Ureter (tissue), 1 donor: ENCODE measurements at regions not wholly inside any gene's neighbourhood (a gene's known extent, or its start where the extent isn't known, plus 50 kb on each side); places are given as distances from the start of the nearest gene placed in this dataset.

Source experiments
- DNase-seq: peaks from one replicate; pipeline ENCODE4 v3.0.0-alpha.2; 2020; ENCODE audit warnings: low spot score
- donor health status: DM: yes; HTN: yes; CAD: no.

DNA sequence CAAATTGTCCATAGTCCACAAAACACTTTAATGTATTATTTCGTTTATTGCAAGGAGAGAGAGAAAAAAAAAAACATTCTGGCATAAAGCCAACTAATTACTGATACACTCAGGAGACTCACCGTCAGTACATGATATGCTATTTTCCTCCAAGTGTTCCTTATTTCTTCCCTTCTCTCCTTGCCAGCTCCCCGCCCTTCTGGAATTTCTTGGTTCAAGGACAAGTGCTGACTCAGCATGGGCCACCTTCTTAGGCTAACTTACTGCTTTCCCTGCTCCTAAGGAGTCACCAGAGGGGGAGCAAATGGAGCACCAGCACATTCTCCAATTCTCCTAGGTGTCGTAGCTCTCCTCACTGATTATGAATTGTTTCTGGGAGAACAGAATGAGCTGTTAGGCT is 133.8 kb upstream of the HDAC9 start:
- no peak for DNase-seq

GRCh38 chr7:18363751-18364380 is 131.7 kb upstream of the HDAC9 start:
- DNase-seq = no peak

- no peak for DNase-seq
Observed at GRCh38 chr7:18364396-18364795, 131.2 kb upstream of the HDAC9 start.

DNA sequence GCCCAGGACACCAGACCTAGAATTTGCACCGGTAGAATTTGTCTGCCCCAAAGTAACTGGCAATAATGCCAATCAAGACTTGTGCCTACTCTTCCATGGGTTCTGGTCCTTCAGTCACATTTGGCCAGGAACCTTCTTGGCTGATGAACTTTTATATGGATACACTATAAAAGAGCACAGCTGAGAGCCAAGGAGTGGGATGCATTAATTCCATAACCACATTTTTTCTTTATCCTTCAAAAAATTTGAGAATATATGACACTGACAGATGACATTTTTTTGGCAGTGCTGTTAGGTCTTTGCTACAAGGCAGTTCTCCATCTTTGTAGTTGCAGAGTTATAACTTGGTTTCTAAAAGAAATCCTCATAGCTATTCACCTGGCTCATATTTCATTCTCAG is 129.2 kb upstream of the HDAC9 start:
- DNase-seq = no peak

- DNase-seq = no peak
Observed at GRCh38 chr7:18369011-18369410, 126.5 kb upstream of the HDAC9 start.

- no peak for DNase-seq
Observed at GRCh38 chr7:18370633-18371032, 124.9 kb upstream of the HDAC9 start.

GRCh38 chr7:18378989-18379605 is 116.5 kb upstream of the HDAC9 start:
- DNase-seq = no peak

- no peak for DNase-seq
Observed at GRCh38 chr7:18384491-18385143, 110.9 kb upstream of the HDAC9 start.

DNA sequence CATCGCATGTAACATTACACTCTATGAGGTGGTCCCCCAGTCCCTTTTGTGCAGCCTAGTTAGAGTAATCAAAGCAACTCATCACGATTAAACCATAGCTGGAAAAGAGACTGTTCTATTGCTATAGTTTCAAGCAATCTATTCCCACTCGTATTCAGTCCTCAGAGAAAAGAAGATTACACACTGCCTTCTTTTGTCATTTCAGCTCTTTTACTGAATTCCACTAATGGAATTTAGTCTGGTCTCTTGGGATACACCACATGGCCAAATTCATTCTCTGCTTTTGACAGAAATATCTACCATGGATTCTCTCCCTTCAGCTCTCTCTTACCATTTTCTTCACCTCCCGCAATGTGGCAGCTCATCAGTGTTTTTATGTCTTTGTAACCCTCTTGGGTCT is 108.9 kb upstream of the HDAC9 start:
- no peak for DNase-seq

GRCh38 chr7:18387191-18387735 is 108.3 kb upstream of the HDAC9 start:
- DNase-seq = no peak

DNA sequence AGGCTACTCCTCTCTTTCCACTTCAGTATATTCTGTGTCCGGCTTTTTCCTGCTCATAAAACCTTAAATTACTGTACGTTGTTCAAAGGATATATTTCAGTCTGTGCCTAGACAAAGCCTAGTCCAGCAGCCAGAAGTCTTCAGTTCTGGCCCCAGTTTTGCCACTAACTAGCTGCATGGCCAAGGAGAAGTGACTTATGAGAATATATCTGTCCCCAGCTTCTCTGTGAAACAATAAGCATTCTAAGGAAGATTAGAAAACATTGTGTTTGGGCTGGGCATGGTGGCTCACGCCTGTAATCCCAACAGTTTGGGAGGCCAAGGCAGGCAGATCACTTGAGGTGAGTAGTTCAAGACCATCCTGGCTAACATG is 105.0 kb upstream of the HDAC9 start:
- DNase-seq = no peak

GRCh38 chr7:18393465-18394118 is 102.0 kb upstream of the HDAC9 start:
- no peak for DNase-seq

DNA sequence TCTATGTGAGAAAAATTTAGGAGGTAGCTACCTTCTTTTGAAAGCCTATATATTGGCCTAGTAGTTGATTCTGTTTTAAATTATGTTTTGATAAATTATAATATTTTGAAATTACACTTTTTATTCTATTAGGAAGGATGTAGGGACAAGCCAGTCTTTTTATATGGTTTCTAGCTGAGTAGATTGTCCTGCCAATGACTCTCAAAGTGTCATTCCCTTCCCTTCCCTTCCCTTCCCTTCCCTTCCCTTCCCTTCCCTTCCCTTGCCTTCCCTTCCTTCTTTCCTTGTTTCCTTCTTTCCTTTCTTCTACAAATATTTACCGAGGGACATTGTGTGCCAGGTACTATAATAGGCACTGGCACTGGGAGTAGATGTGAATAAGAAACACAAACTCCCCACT is 99.7 kb upstream of the HDAC9 start:
- DNase-seq = no peak

- no peak for DNase-seq
Observed at GRCh38 chr7:18396953-18397352, 98.6 kb upstream of the HDAC9 start.

- no peak for DNase-seq
Observed at GRCh38 chr7:18399436-18400235, 95.9 kb upstream of the HDAC9 start.

DNA sequence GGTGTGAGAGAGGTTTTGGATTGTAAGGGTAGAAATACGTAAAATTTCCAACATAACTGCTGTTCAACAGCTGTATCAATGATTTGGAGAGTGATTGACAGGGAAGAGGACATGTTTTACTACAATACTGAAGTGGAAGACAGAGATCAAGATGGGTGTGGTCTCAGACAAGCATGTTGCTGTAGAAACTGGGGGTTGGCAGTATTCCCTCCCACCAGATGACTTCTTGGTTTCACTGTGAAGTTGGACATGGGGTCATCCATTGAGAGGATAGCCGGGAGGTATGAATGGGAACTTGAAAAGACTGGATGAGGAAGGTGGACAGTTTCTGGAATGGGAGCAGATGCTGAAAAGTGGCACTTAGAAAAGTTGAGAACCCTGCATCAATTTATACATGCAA is 95.3 kb upstream of the HDAC9 start:
- DNase-seq = no peak

GRCh38 chr7:18400726-18401125 is 94.8 kb upstream of the HDAC9 start:
- DNase-seq = no peak

DNA sequence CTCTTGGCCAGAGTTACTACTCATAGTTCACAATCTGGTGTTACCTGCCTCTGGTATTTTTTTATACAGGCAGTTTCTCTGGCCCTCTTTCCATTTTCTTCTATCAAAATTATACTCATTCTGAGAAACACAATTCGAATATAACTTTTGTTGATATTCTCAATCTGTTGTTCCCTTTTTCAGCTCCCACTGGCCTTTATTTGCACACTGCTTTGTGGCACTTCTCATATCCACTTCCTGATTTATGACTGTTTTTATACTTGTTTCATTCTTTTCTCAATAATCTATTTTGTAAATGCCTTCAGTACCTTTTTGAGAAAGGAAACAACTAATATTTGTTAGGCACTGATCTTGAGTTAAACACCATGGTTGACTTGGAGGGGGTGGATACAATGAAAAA is 93.8 kb upstream of the HDAC9 start:
- DNase-seq = no peak

GRCh38 chr7:18402488-18403183 is 92.9 kb upstream of the HDAC9 start:
- DNase-seq = no peak

- DNase-seq = no peak
Observed at GRCh38 chr7:18405726-18406125, 89.8 kb upstream of the HDAC9 start.

DNA sequence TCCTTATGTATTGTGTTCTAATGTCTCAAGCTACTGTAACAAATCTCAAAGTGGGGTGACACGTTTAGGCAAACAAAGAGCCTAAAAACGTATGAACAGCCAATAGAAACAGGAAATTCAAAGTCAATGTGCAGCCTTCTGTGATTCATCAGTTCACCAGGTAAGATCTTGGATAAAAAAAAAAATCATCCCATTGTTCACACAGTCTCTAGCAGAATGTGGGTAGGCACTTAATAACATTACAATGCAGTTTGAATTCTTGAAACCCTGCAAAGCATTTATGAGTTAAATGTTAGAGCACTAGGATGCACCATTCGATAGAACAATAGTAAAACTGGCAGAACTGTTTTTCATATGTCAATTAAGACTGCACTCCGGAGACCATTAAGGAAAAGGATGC is 88.2 kb upstream of the HDAC9 start:
- DNase-seq = no peak
